Activated T-helper 2 cell treated with anti-CD3 and anti-CD28 coated beads, Interferon-gamma antibody, Interleukin-2, Interleukin-4, amounts not matched to agents 10 μg/mL and 5 μg/mL and 100 μg/mL, durations not matched to agents 14 hours and 24 hours and 36 hours (primary cell): ENCODE measurements at regions not wholly inside any gene's neighbourhood (a gene's known extent, or its start where the extent isn't known, plus 50 kb on each side); places are given as distances from the start of the nearest gene placed in this dataset.
A peak's percentile ranks its signal among the peaks of the same experiment; 100 is the strongest.
"Not testable (repeated sequence)": the region's sequence is repeated elsewhere in the genome, so short reads cannot be mapped to it uniquely, and the experiment has no call there.

Source experiments
- DNase-seq: peaks from one replicate; pipeline ENCODE4 v3.0.0; 2021; ENCODE audit warnings: low spot score
- H3K27ac Mint-ChIP-seq: one replicate; pipeline ENCODE4 v1.8.0; 2021; ENCODE audit warnings: mixed read lengths
- H3K27me3 Mint-ChIP-seq: one replicate; pipeline ENCODE4 v1.8.0; 2021; ENCODE audit warnings: low read depth, mixed read lengths
- H3K36me3 Mint-ChIP-seq: one replicate; pipeline ENCODE4 v1.8.0; 2021; ENCODE audit warnings: low read depth, mixed read lengths
- H3K4me1 Mint-ChIP-seq: one replicate; pipeline ENCODE4 v1.8.0; 2021; ENCODE audit warnings: low read depth, mixed read lengths
- H3K4me3 Mint-ChIP-seq: one replicate; pipeline ENCODE4 v1.8.0; 2021; ENCODE audit warnings: low read depth, mild to moderate bottlenecking, moderate library complexity, mixed read lengths
- H3K9me3 Mint-ChIP-seq: one replicate; pipeline ENCODE4 v1.8.0; 2021; ENCODE audit warnings: mixed read lengths
- intact Hi-C: fragments of 100-400 bp; cut with micrococcal nuclease; formaldehyde crosslinking; loops from one replicate; pipeline ENCODE4 v1.15.1; 2023

GRCh38 chr11:21752475-21753243 is 440.2 kb upstream of the ANO5 start:
- H3K9me3 Mint-ChIP-seq, H3K27me3 Mint-ChIP-seq, DNase-seq, H3K4me1 Mint-ChIP-seq, intact Hi-C loops, H3K27ac Mint-ChIP-seq, H3K36me3 Mint-ChIP-seq: not testable (repeated sequence)
- H3K4me3 Mint-ChIP-seq, result peak overlapping the region; percentile 49

- H3K4me1 Mint-ChIP-seq, H3K27ac Mint-ChIP-seq, intact Hi-C loops, H3K36me3 Mint-ChIP-seq, H3K27me3 Mint-ChIP-seq, DNase-seq: not testable (repeated sequence)
- peaks cover 11% of the 10 kb centered on the region for H3K9me3 Mint-ChIP-seq
- H3K4me3 Mint-ChIP-seq, result peak overlapping the region; percentile 49
These were observed 439.6 kb upstream of the ANO5 start for GRCh38 chr11:21753244-21753767.

DNA sequence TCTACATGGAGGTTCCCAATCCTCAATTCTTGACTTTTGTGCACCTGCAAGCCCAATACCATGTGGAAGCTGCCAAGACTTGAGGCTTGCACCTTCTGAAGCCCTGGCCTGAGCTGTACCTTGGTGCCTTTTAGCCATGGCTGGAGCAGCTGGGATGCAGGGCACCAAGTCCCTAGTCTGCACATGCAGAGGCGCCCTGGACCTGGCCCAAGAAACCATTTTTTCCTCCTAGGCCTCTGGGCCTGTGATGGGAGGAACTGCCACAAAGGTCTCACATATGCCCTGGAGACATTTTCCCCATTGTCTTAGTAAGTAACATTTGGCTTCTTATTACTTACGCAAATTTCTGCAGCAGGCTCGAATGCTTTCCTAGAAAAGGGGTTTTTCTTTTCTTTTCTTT is 431.9 kb upstream of the ANO5 start:
- Mint-ChIP-seq H3K4me3 (no peak overlapping the region), H3K27me3 (no peaks in the 10 kb centered on the region), H3K4me1 (no peaks in the 10 kb centered on the region), H3K36me3 (no peaks in the 10 kb centered on the region), H3K9me3 (peaks cover 35% of the 10 kb centered on the region), H3K27ac (no peak overlapping the region)
- no peak for DNase-seq
- intact Hi-C loops, result no loop called here

DNA sequence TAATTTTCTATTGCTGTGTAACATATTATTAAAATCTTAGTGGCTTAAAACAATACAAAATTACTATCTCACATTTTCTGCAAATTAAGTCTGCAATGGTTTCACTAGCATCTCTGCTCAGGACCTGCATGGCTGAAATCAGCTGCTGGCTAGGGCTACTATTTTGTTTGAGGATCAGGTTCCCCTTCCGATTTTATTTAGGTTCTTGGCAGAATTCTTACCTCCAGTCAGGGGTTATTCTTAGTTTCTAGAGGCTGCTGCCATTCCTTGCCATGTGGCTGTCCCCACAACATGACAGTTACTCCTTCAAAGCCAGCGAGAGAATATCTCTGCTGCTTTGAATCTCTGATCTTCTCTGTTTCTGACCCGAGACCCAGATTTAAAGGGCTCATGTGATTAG is 424.5 kb upstream of the ANO5 start:
- intact Hi-C loops, result no loop called here
- H3K4me1 Mint-ChIP-seq, result no peaks in the 10 kb centered on the region
- no peaks in the 10 kb centered on the region for H3K36me3 Mint-ChIP-seq
- no peak overlapping the region for H3K4me3 Mint-ChIP-seq
- DNase-seq, result no peak
- H3K27ac Mint-ChIP-seq, result no peak overlapping the region
- peaks cover 8% of the 10 kb centered on the region for H3K9me3 Mint-ChIP-seq
- no peaks in the 10 kb centered on the region for H3K27me3 Mint-ChIP-seq

GRCh38 chr11:21769188-21769587 is 423.7 kb upstream of the ANO5 start:
- H3K27me3 Mint-ChIP-seq, result no peaks in the 10 kb centered on the region
- H3K4me3 Mint-ChIP-seq, result no peak overlapping the region
- H3K27ac Mint-ChIP-seq, result no peak overlapping the region
- intact Hi-C loops, result no loop called here
- H3K4me1 Mint-ChIP-seq, result no peaks in the 10 kb centered on the region
- no peaks in the 10 kb centered on the region for H3K36me3 Mint-ChIP-seq
- DNase-seq, result no peak
- peaks cover 10% of the 10 kb centered on the region for H3K9me3 Mint-ChIP-seq

- intact Hi-C loops, result no loop called here
- no peaks in the 10 kb centered on the region for H3K36me3 Mint-ChIP-seq
- H3K9me3 Mint-ChIP-seq, result peaks cover 15% of the 10 kb centered on the region
These were observed 421.8 kb upstream of the ANO5 start for GRCh38 chr11:21771097-21771496.

DNA sequence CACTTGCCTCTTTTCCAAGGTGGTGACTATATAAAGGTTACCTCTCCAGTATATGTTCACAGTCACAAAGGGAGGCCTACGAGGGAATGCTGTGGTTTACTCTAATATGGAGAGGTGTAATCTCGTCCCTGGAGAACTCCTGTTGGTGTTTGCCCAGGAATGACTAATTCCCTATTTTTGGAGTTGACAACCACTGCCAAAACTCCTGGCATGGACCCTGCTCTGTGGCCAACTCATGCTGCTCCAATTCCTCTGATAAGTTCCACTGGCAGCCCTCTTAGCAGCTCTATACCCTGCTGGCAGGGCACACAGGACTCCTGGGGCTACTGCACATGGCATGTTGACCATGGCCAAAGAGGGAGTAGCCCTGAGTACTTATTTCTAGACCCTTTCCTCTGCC is 418.7 kb upstream of the ANO5 start:
- no peak for DNase-seq
- Mint-ChIP-seq H3K36me3 (no peaks in the 10 kb centered on the region), H3K27ac (no peak overlapping the region), H3K9me3 (peaks cover 22% of the 10 kb centered on the region), H3K4me1 (no peaks in the 10 kb centered on the region), H3K4me3 (no peak overlapping the region), H3K27me3 (no peaks in the 10 kb centered on the region)
- intact Hi-C loops, result no loop called here

More at GRCh38 chr11:21771097-21771496, 421.8 kb upstream of the ANO5 start:
- no peak for DNase-seq
- Mint-ChIP-seq H3K4me3 (no peak overlapping the region), H3K27me3 (no peaks in the 10 kb centered on the region), H3K27ac (no peak overlapping the region), H3K4me1 (no peaks in the 10 kb centered on the region)

DNA sequence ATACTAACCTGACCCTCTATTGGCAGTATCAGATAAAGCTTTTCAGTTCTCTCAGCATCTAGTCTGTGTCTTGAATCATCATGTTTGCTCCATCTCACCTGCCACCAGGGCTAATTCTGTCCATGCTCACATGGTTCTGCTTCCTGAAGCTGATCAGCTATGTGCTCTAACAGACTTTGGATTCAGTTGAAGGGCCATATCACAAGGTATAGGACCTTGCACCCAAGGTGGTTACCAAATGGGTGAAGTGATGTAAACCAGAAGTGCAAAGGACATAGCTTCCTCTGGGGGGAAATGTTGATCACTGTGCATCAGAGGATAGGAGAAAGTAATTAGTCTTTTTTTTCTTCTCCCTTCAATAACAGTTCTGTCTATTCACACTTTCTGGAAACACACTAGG is 417.0 kb upstream of the ANO5 start:
- H3K9me3 Mint-ChIP-seq, result peaks cover 22% of the 10 kb centered on the region
- no peak overlapping the region for H3K4me3 Mint-ChIP-seq
- intact Hi-C loops, result no loop called here
- H3K27ac Mint-ChIP-seq, result no peak overlapping the region
- H3K27me3 Mint-ChIP-seq, result no peaks in the 10 kb centered on the region
- H3K36me3 Mint-ChIP-seq, result no peaks in the 10 kb centered on the region
- no peak for DNase-seq
- no peaks in the 10 kb centered on the region for H3K4me1 Mint-ChIP-seq

DNA sequence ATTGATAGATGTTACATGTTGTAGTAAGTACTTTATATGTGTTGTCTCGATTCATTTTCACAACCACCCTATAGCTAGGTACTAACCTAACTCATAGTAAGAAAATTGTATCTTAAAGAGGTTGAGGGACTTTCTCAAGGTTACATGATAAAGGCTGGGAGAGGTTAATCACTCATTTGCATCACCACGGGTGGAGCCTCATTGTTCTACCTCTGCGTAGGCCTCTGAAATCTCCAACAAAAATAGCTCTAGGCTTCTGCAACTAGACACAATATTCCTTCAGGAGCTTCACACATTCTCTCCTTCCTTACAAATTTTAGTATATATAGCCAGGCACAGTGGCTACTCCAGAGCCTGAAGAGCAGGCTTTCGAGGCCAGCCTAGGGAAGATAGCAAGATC is 408.9 kb upstream of the ANO5 start:
- DNase-seq, result no peak
- H3K4me3 Mint-ChIP-seq, result no peak overlapping the region
- intact Hi-C loops, result no loop called here
- H3K27me3 Mint-ChIP-seq, result no peaks in the 10 kb centered on the region
- no peaks in the 10 kb centered on the region for H3K36me3 Mint-ChIP-seq
- no peak overlapping the region for H3K27ac Mint-ChIP-seq
- H3K9me3 Mint-ChIP-seq, result peaks cover 31% of the 10 kb centered on the region
- H3K4me1 Mint-ChIP-seq, result no peaks in the 10 kb centered on the region

DNA sequence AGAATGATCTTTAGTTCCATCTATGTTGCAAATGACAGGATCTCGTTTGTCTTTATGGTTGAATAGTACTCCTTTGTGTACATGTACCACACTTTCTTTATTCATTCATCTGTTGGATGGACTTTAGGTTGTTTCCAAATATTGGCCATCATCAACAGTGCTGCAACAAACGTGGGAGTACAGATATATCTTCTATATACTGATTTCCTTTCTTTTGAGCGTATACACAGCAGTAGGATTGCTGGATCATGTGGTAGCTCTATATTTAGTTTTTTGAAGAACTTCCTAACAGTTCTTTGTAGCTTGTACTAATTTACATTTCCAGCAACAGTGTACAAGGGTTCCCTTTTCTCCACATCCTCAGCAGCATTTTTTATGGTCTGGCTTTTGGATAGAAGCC is 407.5 kb upstream of the ANO5 start:
- no peak overlapping the region for H3K27ac Mint-ChIP-seq
- peaks cover 43% of the 10 kb centered on the region for H3K9me3 Mint-ChIP-seq
- no peak for DNase-seq
- H3K4me3 Mint-ChIP-seq, result no peak overlapping the region
- H3K27me3 Mint-ChIP-seq, result no peaks in the 10 kb centered on the region
- intact Hi-C loops, result no loop called here
- H3K4me1 Mint-ChIP-seq, result no peaks in the 10 kb centered on the region
- no peaks in the 10 kb centered on the region for H3K36me3 Mint-ChIP-seq

DNA sequence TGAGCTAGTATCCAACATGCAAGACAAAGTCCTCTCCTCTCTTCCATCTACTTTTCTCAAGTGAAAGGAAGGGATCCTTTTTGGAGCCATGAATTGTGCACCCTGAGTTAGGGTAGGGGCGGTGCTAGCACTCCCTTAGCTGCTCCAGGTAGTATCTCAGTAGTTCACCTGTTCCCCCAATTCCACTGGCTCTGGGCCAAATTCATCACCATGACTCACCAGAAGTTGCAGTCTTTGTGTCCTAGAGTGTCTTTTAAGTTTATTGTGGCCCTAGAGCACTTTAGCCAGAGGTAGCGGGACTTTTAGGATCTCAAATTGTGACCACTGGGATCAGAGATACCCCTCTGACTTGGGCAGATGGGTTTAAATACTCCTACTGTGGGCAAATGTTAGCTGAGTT is 398.6 kb upstream of the ANO5 start:
- Mint-ChIP-seq H3K4me1 (no peaks in the 10 kb centered on the region), H3K9me3 (peaks cover 54% of the 10 kb centered on the region), H3K4me3 (no peak overlapping the region), H3K36me3 (no peaks in the 10 kb centered on the region), H3K27me3 (no peaks in the 10 kb centered on the region), H3K27ac (no peak overlapping the region)
- intact Hi-C loops, result no loop called here
- no peak for DNase-seq

DNA sequence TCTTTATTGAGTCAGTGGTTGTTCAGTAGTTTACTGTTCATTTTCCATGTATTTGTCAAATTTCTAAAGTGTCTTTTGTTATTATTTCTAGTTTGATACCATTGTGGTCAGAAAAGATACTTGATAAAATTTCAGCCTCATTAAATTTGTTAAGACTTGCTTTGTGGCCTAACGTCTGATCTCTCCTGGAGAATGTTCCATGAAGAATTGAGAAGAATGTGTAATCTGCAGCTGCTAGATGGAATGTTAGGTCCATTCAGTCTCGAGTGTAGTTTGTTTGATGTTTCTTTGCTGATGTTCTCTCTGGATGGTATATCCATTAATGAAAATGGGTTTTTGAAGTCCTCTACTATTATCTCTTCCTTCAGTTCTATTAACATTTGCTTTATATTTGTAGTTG is 394.7 kb upstream of the ANO5 start:
- Mint-ChIP-seq H3K36me3 (no peaks in the 10 kb centered on the region), H3K27me3 (no peaks in the 10 kb centered on the region)

DNA sequence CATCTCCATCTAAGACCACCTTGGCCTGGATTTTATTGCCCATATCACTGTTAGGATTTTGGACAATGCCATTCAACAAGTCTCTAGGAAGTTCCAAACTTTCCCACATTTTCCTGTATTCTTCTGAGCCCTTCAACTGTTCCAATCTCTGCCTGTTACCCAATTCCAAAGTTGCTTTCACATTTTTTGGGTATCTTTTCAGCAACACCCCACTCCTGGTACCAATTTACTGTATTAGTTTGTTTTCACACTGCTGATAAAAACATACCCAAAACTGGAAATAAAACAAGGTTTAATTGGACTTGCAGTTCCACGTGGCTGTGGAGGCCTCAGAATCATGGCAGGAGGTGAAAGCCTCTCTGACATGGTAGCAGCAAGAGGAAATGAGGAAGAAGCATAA is 388.4 kb upstream of the ANO5 start:
- intact Hi-C loops, H3K4me3 Mint-ChIP-seq, H3K27ac Mint-ChIP-seq, H3K27me3 Mint-ChIP-seq, DNase-seq, H3K36me3 Mint-ChIP-seq, H3K4me1 Mint-ChIP-seq: not testable (repeated sequence)
- H3K9me3 Mint-ChIP-seq, result peaks cover 35% of the 10 kb centered on the region

More for the DNA sequence above, 394.7 kb upstream of the ANO5 start:
- no peak overlapping the region for H3K4me3 Mint-ChIP-seq
- H3K27ac Mint-ChIP-seq, result no peak overlapping the region
- intact Hi-C loops, result no loop called here
- DNase-seq, result no peak
- H3K4me1 Mint-ChIP-seq, result no peaks in the 10 kb centered on the region
- H3K9me3 Mint-ChIP-seq, result peaks cover 53% of the 10 kb centered on the region
